Bronchial epithelial cell (primary cell): ENCODE measurements at regions not wholly inside any gene's neighbourhood (a gene's known extent, or its start where the extent isn't known, plus 50 kb on each side); places are given as distances from the start of the nearest gene placed in this dataset.
A peak's percentile ranks its signal among the peaks of the same experiment; 100 is the strongest.

Source experiments
- DNase-seq: peaks from one replicate; pipeline ENCODE4 v3.0.0-alpha.2; 2010; ENCODE audit warnings: low read depth
- FAIRE-seq: peaks from 2 replicates; lab custom pipeline; 2011; peaks lifted over from hg19 to GRCh38; lab: Jason Lieb, UNC
- H3K27me3 ChIP-seq: 2 replicates; pipeline ENCODE4 v1.5.1; 2011; ENCODE audit warnings: low read length; ENCODE audit not compliant: control insufficient read depth, insufficient read depth
- H3K36me3 ChIP-seq: 2 replicates; pipeline ENCODE4 v1.5.1; 2011; ENCODE audit warnings: low read length; ENCODE audit not compliant: control insufficient read depth, insufficient read depth
- H3K4me3 ChIP-seq: 2 replicates; pipeline ENCODE4 v1.5.1; 2011; ENCODE audit warnings: mild to moderate bottlenecking, low read depth, low read length, control low read depth
- TF ChIP-seq, protein P1 (sequence below): IDR thresholded peaks from 2 replicates; pipeline ENCODE4 v1.5.1; 2011; ENCODE audit warnings: mild to moderate bottlenecking, moderate library complexity, low read length, control low read depth, inconsistent platforms; ENCODE audit not compliant: insufficient read depth, severe bottlenecking

GRCh38 chr3:141418751-141419150 lies 50.4 kb downstream of the ZBTB38 start:
- DNase-seq (no peak), FAIRE-seq (no peak)
- no peaks in the 10 kb centered on the region for H3K27me3 ChIP-seq
- no peak overlapping the region for H3K4me3 ChIP-seq
- peaks cover 13% of the 10 kb centered on the region for H3K36me3 ChIP-seq
- TF ChIP-seq, protein P1, sequence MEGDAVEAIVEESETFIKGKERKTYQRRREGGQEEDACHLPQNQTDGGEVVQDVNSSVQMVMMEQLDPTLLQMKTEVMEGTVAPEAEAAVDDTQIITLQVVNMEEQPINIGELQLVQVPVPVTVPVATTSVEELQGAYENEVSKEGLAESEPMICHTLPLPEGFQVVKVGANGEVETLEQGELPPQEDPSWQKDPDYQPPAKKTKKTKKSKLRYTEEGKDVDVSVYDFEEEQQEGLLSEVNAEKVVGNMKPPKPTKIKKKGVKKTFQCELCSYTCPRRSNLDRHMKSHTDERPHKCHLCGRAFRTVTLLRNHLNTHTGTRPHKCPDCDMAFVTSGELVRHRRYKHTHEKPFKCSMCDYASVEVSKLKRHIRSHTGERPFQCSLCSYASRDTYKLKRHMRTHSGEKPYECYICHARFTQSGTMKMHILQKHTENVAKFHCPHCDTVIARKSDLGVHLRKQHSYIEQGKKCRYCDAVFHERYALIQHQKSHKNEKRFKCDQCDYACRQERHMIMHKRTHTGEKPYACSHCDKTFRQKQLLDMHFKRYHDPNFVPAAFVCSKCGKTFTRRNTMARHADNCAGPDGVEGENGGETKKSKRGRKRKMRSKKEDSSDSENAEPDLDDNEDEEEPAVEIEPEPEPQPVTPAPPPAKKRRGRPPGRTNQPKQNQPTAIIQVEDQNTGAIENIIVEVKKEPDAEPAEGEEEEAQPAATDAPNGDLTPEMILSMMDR = no peak

DNA sequence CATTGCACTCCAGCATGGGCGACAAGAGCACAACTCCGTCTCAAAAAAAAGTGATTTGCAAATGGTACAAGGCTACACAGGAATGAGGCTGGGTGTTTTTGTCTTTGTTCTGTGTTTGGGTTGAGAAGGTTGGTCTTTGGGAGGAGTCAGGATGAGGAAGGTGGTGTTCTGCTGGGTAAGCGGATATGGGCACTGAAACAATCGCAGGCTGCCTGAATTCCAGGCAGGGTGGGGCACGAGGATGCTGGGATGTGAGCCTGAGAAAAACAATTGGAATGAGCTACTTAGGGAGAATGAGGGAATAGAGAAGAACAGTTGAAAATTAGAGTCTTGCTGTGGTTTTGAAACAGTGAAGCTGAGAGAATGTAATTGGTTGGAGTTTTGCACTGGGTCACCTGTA lies 51.6 kb downstream of the ZBTB38 start:
- Histone ChIP-seq H3K27me3 (no peaks in the 10 kb centered on the region), H3K36me3 (peaks cover 8% of the 10 kb centered on the region), H3K4me3 (no peak overlapping the region)
- DNase-seq (no peak), FAIRE-seq (no peak)
- TF ChIP-seq, protein P1 = no peak

DNA sequence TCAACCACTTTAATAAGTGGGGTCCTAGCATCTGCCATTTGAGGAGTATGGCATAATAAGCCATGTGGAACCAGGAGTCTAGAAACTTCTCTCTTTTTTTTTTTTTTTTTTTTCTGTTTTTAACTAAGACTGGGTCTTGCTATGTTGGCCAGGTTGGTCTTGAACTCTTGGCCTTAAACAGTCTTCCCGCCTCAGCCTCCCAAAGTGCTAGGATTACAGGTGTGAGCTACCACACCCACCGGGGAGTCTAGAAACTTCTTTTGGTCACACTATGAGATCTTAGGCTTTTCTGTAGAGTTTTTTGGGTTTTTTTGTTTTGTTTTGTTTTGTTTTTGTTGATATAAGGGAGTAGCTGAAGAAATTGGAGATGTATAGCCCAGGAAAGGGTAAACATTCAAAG lies 52.9 kb downstream of the ZBTB38 start:
- no peak for DNase-seq
- FAIRE-seq = no peak
- Histone ChIP-seq H3K27me3 (no peaks in the 10 kb centered on the region), H3K4me3 (no peak overlapping the region), H3K36me3 (peaks cover 4% of the 10 kb centered on the region)
- TF ChIP-seq, protein P1 = no peak

- DNase-seq (peak; percentile 65), FAIRE-seq (no peak)
- TF ChIP-seq, protein P1 = no peak
- H3K27me3 ChIP-seq = no peaks in the 10 kb centered on the region
- no peak overlapping the region for H3K4me3 ChIP-seq
- H3K36me3 ChIP-seq = peaks cover 3% of the 10 kb centered on the region
Observed at GRCh38 chr3:141421639-141422319, 53.5 kb downstream of the ZBTB38 start.

DNA sequence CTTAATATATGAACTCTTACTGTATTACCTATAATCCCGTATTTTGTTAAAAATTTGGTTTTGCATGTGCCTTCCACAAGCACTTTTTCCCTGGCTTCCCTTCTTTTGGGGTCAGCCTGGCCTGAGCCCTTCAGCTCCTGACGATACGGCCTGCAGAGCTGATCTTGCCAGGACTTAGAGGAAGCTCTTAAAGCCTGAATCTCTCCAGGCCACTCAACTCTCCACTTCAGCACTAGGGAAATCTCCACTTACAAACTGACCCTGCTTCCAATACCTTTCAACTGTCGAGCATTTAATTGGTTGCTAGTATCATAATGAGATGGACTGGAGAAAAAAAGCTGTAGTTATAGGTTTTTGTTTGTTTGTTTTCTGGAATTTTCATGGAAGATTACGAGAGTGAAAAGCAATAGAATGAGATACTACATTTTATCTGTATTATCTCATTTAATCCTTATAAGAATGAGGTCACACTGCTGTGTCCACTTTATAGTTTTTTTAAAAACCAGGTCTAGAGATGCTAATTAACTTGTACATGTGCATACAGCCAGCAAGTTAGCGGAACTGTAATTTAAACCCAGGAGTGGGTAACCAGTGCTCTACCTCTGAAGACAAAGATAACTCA lies 54.8 kb downstream of the ZBTB38 start:
- Histone ChIP-seq H3K36me3 (peaks cover 10% of the 10 kb centered on the region), H3K4me3 (no peak overlapping the region), H3K27me3 (no peaks in the 10 kb centered on the region)
- no peak for FAIRE-seq
- no peak for DNase-seq
- TF ChIP-seq, protein P1 = no peak
